PC-3 (cell line): ENCODE measurements at regions not wholly inside any gene's neighbourhood (a gene's known extent, or its start where the extent isn't known, plus 50 kb on each side); places are given as distances from the start of the nearest gene placed in this dataset.
"Not testable (repeated sequence)": the region's sequence is repeated elsewhere in the genome, so short reads cannot be mapped to it uniquely, and the experiment has no call there.

ENCODE experiments used
- ATAC-seq: fragments of 200-7000 bp; cut with Tn5 transposase; 2 replicates; pipeline ENCODE4 v1.9.1; 2020; ENCODE audit warnings: mild to moderate bottlenecking, moderate library complexity
- BruUV-seq: library from RNA; stranded (reverse); fragments of 400-500 nt; replicated peaks from 2 replicates; lab custom pipeline; 2021; lab: Mats Ljungman, UMichigan
- CTCF ChIA-PET: fragments of 300-600 bp; sonication (Branson Sonifier 250); formaldehyde crosslinking; loops from one replicate; lab custom pipeline; 2022; ENCODE audit warnings: antibody characterized with exemption; lab: Charles Lee
- POLR2A ChIA-PET: fragments of 300-600 bp; sonication (Branson Sonifier 250); formaldehyde crosslinking; loops from one replicate; lab custom pipeline; 2022; ENCODE audit warnings: antibody characterized with exemption; ENCODE audit not compliant: unreplicated experiment; lab: Charles Lee
- DNase-seq: peaks from one replicate; pipeline ENCODE4 v3.0.0-alpha.2; 2015
- H2AFZ ChIP-seq: fragments of 300-600 bp; sonication (generic); 2 replicates; pipeline ENCODE4 v1.6.0; 2016; ENCODE audit warnings: antibody characterized with exemption, low read length
- H3F3A ChIP-seq: fragments of 300-600 bp; sonication (generic); one replicate; pipeline ENCODE4 v1.6.0; 2017; ENCODE audit warnings: antibody characterized with exemption, low read length, control low read depth, mild to moderate bottlenecking; ENCODE audit not compliant: unreplicated experiment
- H3K27ac ChIP-seq: fragments of 300-600 bp; sonication (generic); 2 replicates; pipeline ENCODE4 v1.5.1; 2016; ENCODE audit warnings: mild to moderate bottlenecking, low read length
- H3K27me3 ChIP-seq: fragments of 300-600 bp; sonication (generic); 2 replicates; pipeline ENCODE4 v1.6.1; 2016; ENCODE audit warnings: low read length, mixed read lengths
- H3K36me3 ChIP-seq: fragments of 300-600 bp; sonication (generic); 2 replicates; pipeline ENCODE4 v1.6.1; 2016; ENCODE audit warnings: low read depth, mixed run types, low read length, mixed read lengths
- H3K4me1 ChIP-seq: fragments of 300-600 bp; sonication (generic); 2 replicates; pipeline ENCODE4 v1.5.1; 2016; ENCODE audit warnings: low read length; ENCODE audit not compliant: insufficient read depth
- H3K4me2 ChIP-seq: fragments of 300-600 bp; sonication (generic); 2 replicates; pipeline ENCODE4 v1.6.0; 2016; ENCODE audit warnings: low read length
- H3K4me3 ChIP-seq: fragments of 300-600 bp; sonication (generic); 2 replicates; pipeline ENCODE4 v1.5.1; 2016; ENCODE audit warnings: mild to moderate bottlenecking, low read length, mixed read lengths
- H3K79me2 ChIP-seq: fragments of 300-600 bp; sonication (generic); 2 replicates; pipeline ENCODE4 v1.6.1; 2017; ENCODE audit warnings: low read length, mixed read lengths
- H3K9ac ChIP-seq: fragments of 300-600 bp; sonication (generic); 2 replicates; pipeline ENCODE4 v1.6.0; 2016; ENCODE audit warnings: mild to moderate bottlenecking, low read length
- H3K9me2 ChIP-seq: fragments of 300-600 bp; sonication (generic); replicated peaks from 2 replicates; pipeline ENCODE4 v1.6.1; 2016; ENCODE audit warnings: mixed run types, low read length, mixed read lengths
- H3K9me3 ChIP-seq: fragments of 300-600 bp; sonication (generic); 2 replicates; pipeline ENCODE4 v1.6.1; 2016; ENCODE audit warnings: low read length, mixed read lengths
- H4K20me1 ChIP-seq: fragments of 300-600 bp; sonication (generic); 2 replicates; pipeline ENCODE4 v1.6.1; 2016; ENCODE audit warnings: low read length, mixed read lengths
- EZH2 ChIP-seq: fragments of 300-600 bp; sonication (generic); IDR thresholded peaks from one replicate; pipeline ENCODE4 v1.6.1; 2017; ENCODE audit warnings: antibody characterized with exemption, mild to moderate bottlenecking, low read length; ENCODE audit not compliant: unreplicated experiment
- EZH2phosphoT487 ChIP-seq: fragments of 300-600 bp; sonication (generic); IDR thresholded peaks from 2 replicates; pipeline ENCODE4 v1.6.1; 2018; ENCODE audit warnings: mild to moderate bottlenecking, antibody characterized with exemption, low read length, borderline replicate concordance
- intact Hi-C: fragments of 100-400 bp; cut with micrococcal nuclease; formaldehyde crosslinking; loops from 2 replicates; pipeline ENCODE4 v1.9.0; 2023
- TF ChIP-seq, protein P1 (sequence below): fragments of 300-600 bp; sonication (generic); conservative IDR thresholded peaks from 2 replicates; pipeline ENCODE4 v1.5.1; 2017; ENCODE audit warnings: antibody characterized with exemption, low read depth, mild to moderate bottlenecking, low read length

- no TSS peak for BruUV-seq
- H3K4me2 ChIP-seq, result no peak overlapping the region
- no peak overlapping the region for H3K4me3 ChIP-seq
- H2AFZ ChIP-seq, result no peak overlapping the region
- TF ChIP-seq EZH2 (no peak), EZH2phosphoT487 (no peak)
- TF ChIP-seq, protein P1, sequence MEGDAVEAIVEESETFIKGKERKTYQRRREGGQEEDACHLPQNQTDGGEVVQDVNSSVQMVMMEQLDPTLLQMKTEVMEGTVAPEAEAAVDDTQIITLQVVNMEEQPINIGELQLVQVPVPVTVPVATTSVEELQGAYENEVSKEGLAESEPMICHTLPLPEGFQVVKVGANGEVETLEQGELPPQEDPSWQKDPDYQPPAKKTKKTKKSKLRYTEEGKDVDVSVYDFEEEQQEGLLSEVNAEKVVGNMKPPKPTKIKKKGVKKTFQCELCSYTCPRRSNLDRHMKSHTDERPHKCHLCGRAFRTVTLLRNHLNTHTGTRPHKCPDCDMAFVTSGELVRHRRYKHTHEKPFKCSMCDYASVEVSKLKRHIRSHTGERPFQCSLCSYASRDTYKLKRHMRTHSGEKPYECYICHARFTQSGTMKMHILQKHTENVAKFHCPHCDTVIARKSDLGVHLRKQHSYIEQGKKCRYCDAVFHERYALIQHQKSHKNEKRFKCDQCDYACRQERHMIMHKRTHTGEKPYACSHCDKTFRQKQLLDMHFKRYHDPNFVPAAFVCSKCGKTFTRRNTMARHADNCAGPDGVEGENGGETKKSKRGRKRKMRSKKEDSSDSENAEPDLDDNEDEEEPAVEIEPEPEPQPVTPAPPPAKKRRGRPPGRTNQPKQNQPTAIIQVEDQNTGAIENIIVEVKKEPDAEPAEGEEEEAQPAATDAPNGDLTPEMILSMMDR, result no peak
- no peaks in the 10 kb centered on the region for H3K9me3 ChIP-seq
- no peaks in the 10 kb centered on the region for H3K4me1 ChIP-seq
- H3K27ac ChIP-seq, result no peak overlapping the region
- CTCF ChIA-PET, result no interaction called here
- H3F3A ChIP-seq, result no peaks in the 10 kb centered on the region
- H3K9me2 ChIP-seq, result no peaks in the 10 kb centered on the region
- no peaks in the 10 kb centered on the region for H3K36me3 ChIP-seq
- ATAC-seq, result peak; percentile 38; the same call in 1 of the 2 replicates
- no peaks in the 10 kb centered on the region for H3K27me3 ChIP-seq
- DNase-seq, result no peak
- no peak overlapping the region for H3K9ac ChIP-seq
- no peaks in the 10 kb centered on the region for H3K79me2 ChIP-seq
- POLR2A ChIA-PET, result no interaction called here
- intact Hi-C loops, result no loop called here
- H4K20me1 ChIP-seq, result no peaks in the 10 kb centered on the region
These were observed 391.6 kb downstream of the DMRTA1 start for GRCh38 chr9:22838266-22838665.

GRCh38 chr9:22840641-22841040, 394.0 kb downstream of the DMRTA1 start:
- Histone ChIP-seq H2AFZ (no peak overlapping the region), H3K9ac (no peak overlapping the region), H3K4me2 (no peak overlapping the region), H3K4me1 (no peaks in the 10 kb centered on the region), H4K20me1 (no peaks in the 10 kb centered on the region), H3K36me3 (no peaks in the 10 kb centered on the region), H3K9me3 (no peaks in the 10 kb centered on the region), H3K27me3 (no peaks in the 10 kb centered on the region), H3K79me2 (no peaks in the 10 kb centered on the region), H3K27ac (no peak overlapping the region), H3K9me2 (no peaks in the 10 kb centered on the region), H3K4me3 (no peak overlapping the region), H3F3A (no peaks in the 10 kb centered on the region)
- POLR2A ChIA-PET, result no interaction called here
- no TSS peak for BruUV-seq
- CTCF ChIA-PET, result no interaction called here
- TF ChIP-seq EZH2, result no peak
- TF ChIP-seq, protein P1, result no peak
- TF ChIP-seq EZH2phosphoT487, result no peak
- ATAC-seq (no peak), DNase-seq (no peak)
- intact Hi-C loops, result no loop called here

DNA sequence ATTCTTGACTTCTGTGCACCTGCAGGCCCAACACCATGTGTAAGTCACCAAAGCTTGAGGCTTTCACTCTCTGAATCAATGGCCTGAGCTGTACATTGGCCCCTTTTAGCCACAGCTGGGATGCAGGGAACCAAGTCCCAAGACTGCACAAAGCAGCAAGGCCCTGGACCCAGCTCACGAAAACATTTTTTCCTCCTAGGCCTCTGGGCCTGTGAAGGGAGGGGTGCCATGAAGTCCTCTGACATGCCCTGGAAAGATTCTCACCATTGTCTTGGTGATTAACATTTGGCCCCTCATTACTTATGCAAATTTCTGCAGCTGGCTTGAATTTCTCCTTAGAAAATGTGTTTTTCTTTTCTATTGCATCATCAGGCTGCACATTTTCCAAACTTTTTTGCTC, 398.6 kb downstream of the DMRTA1 start:
- H2AFZ ChIP-seq, H3K36me3 ChIP-seq, H3K4me1 ChIP-seq, H4K20me1 ChIP-seq, CTCF ChIA-PET, ATAC-seq, H3K9me3 ChIP-seq, POLR2A ChIA-PET, DNase-seq, BruUV-seq, H3K27me3 ChIP-seq, H3K27ac ChIP-seq, H3F3A ChIP-seq, H3K79me2 ChIP-seq, H3K4me3 ChIP-seq, H3K9me2 ChIP-seq, H3K9ac ChIP-seq, H3K4me2 ChIP-seq, intact Hi-C loops: not testable (repeated sequence)
